Hepatocyte (in vitro differentiated cells): ENCODE measurements at regions not wholly inside any gene's neighbourhood (a gene's known extent, or its start where the extent isn't known, plus 50 kb on each side); places are given as distances from the start of the nearest gene placed in this dataset.

ENCODE experiments used
- CTCF ChIP-seq: fragments of 200-600 bp; sonication (generic); IDR thresholded peaks from 2 replicates; pipeline ENCODE4 v1.5.1; 2016; ENCODE audit warnings: antibody characterized with exemption, mild to moderate bottlenecking; ENCODE audit not compliant: poor library complexity
- EZH2 ChIP-seq: fragments of 200-600 bp; sonication (generic); IDR thresholded peaks from 2 replicates; pipeline ENCODE4 v1.6.1; 2016; ENCODE audit warnings: antibody characterized with exemption, mild to moderate bottlenecking, borderline replicate concordance

GRCh38 chr6:48429021-48429420, 318.0 kb upstream of the PTCHD4 start:
- no peak for TF ChIP-seq CTCF
- TF ChIP-seq EZH2: no peak
